Hindlimb muscle (tissue), 1 donor: ENCODE measurements at regions not wholly inside any gene's neighbourhood (a gene's known extent, or its start where the extent isn't known, plus 50 kb on each side); places are given as distances from the start of the nearest gene placed in this dataset.
"Not testable (repeated sequence)": the region's sequence is repeated elsewhere in the genome, so short reads cannot be mapped to it uniquely, and the experiment has no call there.

Experiments
- DNase-seq: peaks from one replicate; pipeline ENCODE4 v3.0.0-alpha.2; 2013

DNA sequence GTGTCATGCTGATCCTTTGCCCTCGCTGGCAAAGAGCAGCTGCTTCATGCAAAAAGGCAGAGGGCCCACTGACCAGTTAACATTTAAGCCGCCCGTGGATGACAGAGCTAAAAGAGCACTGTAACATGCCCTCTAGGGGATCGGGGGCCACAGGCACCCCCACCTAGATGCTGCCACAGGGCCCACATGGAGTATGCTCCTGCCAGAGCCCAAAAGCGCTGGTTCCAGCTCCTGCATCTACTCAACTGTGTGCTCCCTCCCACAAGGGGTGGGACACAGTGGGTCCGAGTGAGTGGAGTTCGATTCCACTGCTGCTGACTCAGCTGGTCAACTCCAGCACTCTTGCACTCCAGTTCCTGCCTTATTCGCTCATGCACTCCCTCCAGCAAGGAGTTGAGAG is 199.8 kb upstream of the CNTNAP2 start:
- DNase-seq = no peak

DNA sequence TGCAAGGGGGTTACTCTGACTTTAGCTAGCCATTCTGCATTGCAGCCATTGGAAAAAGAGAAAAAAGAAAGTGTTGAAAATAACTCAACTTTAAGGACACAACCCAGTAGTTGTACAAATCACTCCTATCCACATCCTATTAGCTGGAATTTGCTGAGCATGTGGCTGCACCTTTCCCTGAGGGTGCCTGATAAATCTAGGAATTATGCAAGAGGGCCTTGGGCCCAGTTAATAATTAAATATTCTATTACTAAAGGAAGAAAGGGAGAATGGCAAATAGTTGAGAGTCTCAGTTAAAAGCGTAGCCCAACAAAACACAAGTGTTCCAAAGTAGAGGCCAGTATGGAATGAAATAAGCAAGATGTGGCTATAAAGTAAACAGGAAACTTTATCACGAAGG is 200.9 kb upstream of the CNTNAP2 start:
- no peak for DNase-seq

DNA sequence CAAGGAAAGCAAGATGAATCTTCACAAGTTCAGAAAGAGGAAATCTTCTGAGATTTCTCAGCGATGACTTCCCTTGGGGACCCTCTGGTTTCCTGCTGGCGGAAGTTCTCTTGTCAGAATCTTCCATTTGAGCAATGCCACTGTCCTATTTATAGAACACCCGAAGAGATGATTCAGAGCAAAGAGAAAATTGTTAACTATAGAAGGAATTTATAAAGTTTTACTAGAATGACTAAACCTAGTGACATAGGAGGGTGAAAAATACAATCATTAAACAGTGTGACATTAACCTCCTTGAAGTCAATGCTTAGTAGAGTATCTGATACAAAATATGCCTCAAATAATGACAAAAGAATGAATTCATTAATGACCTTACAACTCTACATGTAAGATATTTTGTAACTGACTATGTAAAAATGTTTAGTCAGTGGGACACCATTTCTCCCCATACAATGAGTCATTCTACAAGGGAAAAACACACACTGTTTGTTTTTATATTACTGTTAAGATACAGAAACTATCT is 206.5 kb upstream of the CNTNAP2 start:
- no peak for DNase-seq

DNA sequence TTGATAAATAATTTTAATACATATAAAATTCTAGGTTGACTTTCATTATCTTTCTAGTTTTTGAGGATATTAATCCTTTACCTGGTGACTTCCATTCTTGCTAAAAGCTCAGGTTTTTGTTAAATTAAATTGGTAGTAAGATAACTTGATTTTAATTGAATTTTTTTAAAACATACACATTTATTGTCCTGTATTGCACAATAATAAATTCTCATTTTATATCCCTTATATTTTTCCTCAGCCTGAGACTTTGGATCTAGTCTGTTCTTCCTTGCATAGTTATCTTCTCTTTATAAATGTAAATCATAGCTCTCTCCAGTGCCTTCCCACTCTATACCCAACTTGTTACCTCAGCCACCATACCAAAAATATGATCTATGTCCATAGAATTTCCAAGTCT is 212.9 kb upstream of the CNTNAP2 start:
- DNase-seq = no peak

DNA sequence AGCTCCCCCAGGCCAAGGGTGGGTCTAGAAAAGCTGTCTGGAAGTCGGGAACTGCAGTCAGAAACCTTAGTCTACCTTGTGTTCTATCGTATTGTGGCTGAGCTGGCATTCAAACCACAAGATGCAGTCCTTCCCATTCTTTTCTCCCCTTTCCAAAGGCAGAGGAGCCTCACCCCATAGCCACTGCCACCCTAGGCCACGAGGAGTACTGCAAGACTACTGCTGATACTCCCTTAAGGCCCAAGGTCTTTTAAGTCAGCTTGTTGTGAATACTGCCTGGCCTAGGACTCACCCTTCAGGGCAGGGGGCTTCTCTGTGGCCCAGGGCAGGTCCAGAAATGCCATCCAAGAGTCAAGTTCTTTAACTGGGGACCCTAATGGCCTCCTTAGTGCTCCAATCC is 214.5 kb upstream of the CNTNAP2 start:
- DNase-seq = no peak

DNA sequence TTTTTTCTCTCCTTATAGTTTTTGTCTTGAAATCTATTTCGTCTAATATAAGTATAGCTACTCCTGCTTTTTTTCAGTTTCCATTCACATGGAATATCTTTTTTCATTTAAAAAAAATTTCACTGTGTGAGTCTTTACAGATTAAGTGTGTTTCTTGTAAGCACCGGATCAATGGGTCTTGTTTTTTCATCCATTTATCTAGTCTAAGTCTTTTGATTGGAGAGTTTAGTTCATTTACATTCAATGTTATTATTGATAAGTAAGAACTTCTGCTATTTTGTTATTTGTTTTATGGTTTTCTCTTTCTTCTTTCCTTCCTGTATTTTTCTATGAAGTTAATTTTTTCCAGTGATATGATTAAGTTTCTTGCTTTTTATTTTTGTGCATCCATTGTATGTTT is 216.7 kb upstream of the CNTNAP2 start:
- no peak for DNase-seq

DNA sequence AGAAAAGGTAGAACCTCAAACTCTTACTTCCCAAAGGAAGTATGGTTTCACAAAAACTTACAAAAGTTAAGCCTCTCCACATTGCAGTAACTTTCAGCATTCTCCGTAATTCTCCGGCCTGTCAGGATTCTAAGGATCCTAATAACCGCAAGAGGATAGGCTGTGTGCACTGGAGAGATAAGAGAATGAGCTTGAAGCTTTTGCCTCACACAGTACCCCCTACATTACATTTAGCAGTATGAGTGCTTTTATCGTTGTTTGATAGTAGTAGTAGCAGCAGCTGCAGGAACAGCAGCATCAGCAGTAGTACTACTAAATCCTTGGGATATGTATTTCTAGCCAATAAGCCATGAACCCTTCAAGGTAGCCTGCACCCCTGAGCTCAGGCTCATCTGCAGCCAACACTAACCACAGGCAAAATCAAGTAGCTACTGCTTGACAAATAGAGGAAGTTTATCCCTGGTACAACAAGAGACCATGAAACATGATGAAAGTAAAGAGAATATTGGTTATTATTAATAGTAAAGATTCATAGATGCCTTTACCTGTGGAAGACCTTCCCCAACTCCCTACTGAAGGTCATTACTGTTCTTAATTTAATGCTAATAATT is 222.6 kb upstream of the CNTNAP2 start:
- no peak for DNase-seq

DNA sequence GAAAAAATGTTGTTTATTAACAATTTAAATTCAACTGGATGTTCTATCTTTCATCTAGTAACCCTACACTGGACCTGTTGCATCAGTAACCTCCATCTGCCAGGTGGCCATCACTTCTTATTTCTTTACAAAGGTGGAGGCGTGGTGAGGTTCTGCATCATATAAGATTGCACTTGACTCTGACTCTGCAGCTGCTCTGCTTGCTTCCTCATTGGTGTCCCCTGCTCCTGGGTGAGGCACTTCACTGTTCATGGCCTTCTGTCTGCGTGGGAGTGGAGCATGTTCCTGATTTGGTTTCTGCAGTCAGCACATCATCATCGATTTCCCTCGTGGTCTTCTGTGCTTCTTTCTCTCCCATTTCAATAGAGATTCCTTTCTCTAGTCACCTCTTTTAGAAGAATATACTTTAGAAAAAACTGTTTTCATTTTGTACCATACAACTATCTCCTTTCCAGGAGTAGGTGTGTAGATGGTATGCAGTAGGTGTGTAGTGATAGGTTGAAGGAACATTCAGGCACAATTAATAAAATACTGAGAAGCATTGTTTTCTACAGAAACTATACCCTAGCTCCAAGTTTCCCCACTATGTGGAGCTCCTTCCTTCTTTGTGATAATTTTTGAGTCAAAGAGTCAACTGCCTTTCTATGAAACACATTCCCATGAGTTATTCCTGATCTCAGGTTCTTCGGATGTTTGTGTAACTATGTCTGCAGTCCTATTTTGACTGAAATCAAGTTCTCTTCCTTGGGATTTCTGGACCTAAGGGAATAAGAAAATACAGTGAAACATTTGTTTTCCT is 231.7 kb upstream of the CNTNAP2 start:
- no peak for DNase-seq

DNA sequence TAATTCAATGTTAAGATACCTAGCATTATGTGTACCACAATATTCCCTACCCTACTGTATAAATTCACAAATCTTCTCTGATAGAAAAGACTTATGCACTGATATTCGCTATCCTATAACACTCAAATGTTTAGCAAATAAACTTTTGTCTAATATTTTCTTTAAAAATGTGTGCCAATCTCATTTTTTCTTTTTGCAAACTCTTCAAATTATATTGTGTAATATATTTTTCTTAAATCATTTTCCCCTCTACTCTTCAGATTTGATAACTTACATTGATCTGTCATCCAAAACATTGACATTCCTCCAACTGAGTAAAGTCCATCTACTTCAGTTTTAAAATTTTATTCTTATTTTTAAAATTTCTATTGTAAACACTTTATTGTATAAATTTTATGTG is 240.2 kb upstream of the CNTNAP2 start:
- DNase-seq = no peak

DNA sequence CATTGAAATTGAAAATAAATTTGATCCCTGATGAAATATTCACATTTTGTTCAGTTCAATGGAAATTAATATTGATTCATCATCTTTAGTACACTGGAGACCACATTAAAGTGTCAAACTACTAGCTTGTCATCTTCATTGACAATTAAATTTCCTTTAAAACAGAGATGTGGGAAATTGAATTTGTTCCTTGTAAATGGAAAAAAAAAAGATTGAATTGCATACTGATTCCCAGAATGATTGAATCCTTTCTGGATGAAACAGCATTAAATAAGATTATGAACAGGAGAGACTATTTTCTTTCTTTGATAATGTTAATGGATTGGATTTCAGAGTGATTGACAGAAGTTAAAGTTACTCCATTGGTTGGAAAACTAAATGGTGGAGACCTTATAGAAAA is 241.3 kb upstream of the CNTNAP2 start:
- DNase-seq = no peak

DNA sequence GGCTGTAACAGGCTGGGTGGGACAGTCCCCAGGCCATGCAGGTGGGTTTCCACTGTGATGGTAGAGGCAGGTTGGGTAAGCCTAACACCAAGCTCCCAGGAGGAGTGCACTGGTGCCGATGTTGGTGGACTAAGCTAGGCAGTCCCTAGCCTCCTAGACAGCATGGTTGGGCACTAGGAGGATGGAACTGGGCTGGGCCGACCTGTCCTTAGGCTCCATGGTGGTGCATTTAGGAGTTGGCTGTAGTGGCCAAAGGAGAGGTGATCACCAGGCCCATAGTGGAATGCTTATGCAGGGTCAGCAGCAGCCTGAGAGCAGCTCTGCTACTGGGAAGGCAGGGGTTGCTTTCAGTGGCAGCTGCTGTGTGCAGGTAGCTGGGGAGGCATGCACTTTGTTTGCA is 247.7 kb upstream of the CNTNAP2 start:
- no peak for DNase-seq

DNA sequence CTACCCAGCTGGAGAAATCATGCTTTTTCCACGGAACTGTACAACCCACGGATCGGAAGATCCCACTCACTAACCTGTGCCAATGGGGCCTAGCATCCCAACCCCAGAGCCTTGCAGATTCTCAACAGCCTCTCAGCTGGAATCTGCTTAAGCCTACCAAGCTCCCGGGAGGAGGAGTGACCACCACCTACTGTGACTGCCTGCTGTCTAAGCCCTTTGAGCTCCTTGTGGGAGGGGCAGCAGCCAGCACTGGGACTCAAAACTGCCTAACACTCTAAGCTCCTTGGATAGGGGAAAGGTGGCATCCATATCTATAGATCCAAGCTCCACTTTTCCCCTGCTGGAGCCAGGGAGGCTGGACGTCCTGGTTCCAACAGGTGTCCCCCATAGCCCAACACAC is 254.4 kb upstream of the CNTNAP2 start:
- no peak for DNase-seq

DNA sequence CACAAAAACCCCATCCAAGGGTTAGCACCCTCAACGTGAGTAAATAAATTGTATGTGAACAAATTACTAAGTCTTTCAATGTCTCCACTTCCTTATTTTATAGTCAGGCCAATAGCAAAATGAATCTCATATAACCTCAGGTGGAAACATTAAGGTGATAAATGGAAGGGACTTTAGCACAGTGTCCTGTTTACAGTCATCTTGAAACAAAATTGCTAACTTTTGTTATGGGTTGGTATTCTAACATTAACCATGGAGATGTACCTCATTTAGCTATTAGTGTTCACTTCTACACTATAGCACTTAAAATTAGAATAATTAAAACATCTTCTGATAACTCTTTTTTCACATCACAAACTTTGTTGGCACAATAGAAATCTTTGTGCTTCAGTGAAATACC is 255.8 kb upstream of the CNTNAP2 start:
- DNase-seq = no peak

DNA sequence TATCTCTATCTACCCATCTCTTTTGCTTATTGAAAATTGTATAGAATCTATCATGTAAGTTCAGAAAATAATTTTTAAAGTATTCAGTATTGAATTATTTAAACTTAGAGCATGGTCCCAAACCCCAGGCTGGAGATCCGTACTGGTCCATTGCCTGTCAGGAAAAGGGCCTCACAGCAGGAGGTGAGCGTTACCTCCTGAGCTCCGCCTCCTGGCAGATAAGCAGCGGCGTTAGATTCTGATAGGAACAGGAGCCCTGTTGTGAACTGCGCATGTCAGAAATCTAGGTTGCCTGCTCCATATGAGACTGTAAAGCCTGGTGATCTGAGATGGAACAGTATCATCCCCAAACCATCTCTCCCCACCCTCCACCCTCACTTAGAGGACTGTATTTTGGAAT is 266.0 kb upstream of the CNTNAP2 start:
- no peak for DNase-seq

DNA sequence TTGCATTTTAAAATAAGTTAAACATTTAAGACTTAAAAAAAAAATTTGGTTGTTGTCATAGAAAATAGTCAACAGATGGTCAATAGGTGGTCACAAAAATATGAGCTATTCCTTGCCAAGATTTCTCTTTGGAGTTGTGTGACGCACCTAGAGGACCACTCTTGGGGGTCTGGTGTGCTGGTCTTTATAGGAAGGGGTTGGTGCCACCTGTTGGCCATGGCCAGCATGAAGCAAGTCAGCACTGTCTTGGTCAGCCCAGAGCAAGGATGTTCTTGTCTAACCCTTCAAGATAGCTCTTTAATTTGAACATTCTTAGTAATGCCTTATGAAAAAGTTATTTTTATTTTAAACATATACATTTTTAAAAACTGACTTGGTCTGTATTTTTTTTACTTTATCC is 267.9 kb upstream of the CNTNAP2 start:
- no peak for DNase-seq

DNA sequence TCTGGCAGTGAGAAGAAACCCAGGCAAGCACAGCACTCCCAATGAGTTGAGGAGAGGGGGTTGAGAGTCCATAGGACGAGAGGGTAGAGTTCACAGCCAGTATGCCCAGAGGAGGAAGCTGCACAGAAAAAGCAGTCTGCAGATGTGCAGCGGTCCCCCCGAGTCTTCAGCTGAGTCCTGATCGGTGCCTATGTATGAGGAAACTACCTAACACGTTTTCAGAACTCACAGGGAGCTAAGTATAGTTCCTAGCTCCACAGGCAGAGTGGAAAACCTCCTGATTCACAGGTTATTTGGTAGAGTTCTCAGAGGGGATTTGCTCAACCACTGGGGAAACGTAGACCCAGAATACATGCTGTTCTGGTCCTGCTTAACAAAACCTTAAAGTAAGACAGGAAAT is 271.3 kb upstream of the CNTNAP2 start:
- no peak for DNase-seq

DNA sequence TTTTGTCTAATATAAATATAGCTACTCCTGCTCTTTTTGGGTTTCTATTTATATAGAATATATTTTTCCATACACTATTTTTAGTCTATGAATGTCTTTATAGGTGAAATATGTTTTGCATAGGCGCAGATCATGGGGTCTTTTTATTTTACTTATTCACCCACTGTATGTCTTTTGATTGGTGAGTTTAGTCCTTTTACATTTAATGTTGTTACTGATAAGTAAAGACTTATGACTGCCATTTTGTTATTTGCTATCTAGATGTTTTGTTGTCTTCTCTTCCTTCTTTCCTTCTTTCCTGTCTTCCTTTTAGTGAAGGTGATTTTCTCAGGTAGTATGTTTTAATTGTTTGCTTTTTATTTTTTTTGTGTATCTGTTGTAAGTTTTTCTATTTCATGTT is 276.8 kb upstream of the CNTNAP2 start:
- no peak for DNase-seq

DNA sequence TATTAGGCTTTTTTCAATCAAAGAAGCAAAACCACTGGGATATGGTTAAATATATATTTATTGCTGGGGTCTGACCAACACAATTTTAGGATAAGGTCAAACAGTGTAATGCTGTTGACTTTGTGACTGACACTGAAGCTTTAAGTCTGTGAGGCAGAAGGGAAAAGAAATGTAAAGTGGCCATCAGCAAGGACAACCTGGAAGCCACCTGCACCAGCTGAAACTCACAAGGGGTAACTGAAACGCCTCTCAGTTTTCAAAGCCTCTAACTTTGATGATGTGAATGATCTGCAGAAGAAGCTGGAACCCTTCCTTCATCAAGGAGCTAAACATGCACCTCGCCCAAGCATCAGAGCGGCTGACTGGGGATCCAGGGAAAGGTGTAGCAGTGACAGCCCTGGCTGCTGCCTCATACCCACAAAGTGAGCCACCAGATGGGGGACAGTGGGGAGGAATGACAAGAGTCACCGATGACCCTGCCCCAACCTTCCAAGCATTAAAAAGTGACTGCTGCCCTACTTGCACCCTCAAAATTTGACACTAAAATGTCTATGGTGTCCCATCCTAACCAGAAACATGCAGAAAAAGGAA is 284.9 kb upstream of the CNTNAP2 start:
- DNase-seq = no peak

DNA sequence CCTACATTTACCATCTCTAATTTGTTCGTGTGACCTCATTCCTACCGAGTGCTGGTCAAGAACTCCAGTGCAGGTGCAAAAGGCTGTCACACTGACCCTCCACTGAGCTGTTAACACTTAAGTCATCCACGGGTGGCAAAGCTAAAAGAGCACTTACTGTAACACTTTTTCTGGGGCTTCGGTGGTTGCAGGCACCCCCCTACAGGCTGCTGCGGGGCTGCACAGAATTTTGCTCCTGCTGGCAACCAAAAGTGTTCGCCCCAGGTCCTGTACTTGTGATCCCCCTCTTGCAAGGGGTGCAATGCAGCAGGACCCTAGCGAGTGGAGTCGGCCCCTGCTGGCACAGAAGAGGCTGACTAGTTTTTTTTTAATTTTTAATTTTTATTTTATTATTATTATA is 298.9 kb upstream of the CNTNAP2 start:
- no peak for DNase-seq

DNA sequence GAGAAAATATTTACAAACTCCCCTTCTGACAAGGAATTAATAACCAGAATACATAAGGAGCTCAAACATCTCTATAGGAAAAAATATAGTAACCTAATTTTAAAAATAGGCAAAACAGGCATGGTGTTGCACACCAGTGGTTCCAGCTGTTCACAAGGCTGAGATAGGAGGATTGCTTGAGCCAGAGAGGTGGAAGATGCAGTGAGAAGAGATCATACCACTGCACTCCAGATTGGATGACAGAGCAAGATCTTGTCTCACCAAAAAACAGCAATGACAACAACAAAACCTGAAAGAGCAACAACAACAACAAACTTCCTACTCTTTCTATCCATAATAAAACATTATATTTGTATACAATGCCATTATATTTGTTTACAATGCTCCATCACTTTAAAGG is 304.4 kb upstream of the CNTNAP2 start:
- no peak for DNase-seq

DNA sequence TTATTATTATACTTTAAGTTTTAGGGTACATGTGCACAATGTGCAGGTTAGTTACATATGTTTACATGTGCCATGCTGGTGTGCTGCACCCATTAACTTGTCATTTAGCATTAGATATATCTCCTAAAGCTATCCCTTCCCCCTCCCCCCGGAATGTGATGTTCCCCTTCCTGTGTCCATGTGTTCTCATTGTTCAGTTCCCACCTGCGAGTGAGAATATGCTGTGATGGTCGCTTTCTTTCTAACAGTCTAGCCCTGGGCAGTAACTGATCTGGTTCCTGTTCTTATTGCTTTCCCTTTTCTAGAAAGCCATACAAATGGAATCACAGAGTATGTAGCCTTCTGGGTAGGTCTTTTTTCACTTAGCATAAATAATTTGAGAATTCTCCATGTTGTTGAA is 311.1 kb upstream of the CNTNAP2 start:
- DNase-seq = not testable (repeated sequence)

DNA sequence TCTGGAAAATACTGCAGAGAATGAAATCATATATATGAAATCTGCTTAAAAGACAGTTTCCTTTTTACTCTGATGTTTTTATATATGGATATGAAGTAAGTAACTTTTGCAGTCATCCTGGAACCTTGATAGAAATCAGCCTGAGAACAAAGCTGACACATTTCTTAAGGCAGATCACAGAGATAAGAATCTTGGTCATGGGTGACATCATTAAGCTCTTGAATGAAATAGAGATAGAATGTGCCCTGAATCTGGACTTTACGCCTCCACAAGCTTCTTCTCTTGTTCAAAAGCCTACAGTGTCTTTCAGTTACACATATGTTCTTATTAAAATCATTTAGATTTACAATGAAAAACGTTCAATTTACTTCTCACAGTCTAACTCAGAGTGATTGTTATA is 319.1 kb upstream of the CNTNAP2 start:
- DNase-seq = no peak

DNA sequence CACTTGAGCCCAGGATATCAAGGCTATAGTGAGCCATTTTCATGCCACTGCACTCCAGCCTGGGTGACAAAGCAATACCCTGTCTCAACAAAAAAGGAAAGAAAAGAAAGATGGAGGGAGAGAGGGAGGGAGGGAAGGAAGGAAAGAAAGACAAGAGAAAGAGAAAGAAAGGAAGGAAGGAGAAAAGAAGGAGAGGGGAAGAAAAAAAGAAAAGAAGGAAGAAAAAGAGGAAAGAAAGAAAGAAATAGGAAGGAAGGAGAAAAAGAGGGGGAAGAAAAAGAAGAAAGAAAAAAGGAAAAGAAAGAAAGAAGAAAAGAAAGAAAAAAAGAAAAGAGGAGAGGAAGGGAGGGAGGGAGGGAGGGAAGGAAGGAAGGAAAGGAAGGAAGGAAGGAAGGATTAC is 321.5 kb upstream of the CNTNAP2 start:
- DNase-seq = no peak
